B cell (primary cell): ENCODE measurements at regions not wholly inside any gene's neighbourhood (a gene's known extent, or its start where the extent isn't known, plus 50 kb on each side); places are given as distances from the start of the nearest gene placed in this dataset.
A peak's percentile ranks its signal among the peaks of the same experiment; 100 is the strongest.

Source experiments
- ATAC-seq: fragments of 200-7000 bp; cut with Tn5 transposase; one replicate; pipeline ENCODE4 v1.10.0; 2021; ENCODE audit warnings: low read depth, mild to moderate bottlenecking, moderate number of reproducible peaks, moderate library complexity
- CTCF ChIA-PET: fragments of 350-600 bp; sonication (Branson Sonifier 250); formaldehyde crosslinking; loops from one replicate; lab custom pipeline; 2021; ENCODE audit warnings: antibody characterized with exemption, inconsistent platforms; lab: Charles Lee
- POLR2A ChIA-PET: fragments of 350-600 bp; sonication (Branson Sonifier 250); formaldehyde crosslinking; loops from one replicate; lab custom pipeline; 2021; ENCODE audit warnings: antibody characterized with exemption; lab: Charles Lee
- DNase-seq: peaks from one replicate; pipeline ENCODE4 v3.0.0; 2013
- H2AFZ ChIP-seq: 2 replicates; pipeline ENCODE4 v1.6.1; 2012; ENCODE audit warnings: mild to moderate bottlenecking, low read depth, low read length; ENCODE audit not compliant: insufficient read depth, poor library complexity, severe bottlenecking
- H3K27ac ChIP-seq, 2 donors: 1 replicate in 1 of 2; 2 replicates in 1 of 2; pipeline ENCODE4 v1.5.1; 2012 to 2013; ENCODE audit warnings: low read length in 2 of 2, mild to moderate bottlenecking in 2 of 2, moderate library complexity in 1 of 2
- H3K27me3 ChIP-seq, 4 experiments: fragments of 200-600 bp in 1 of 4; sonication (generic) in 1 of 4; replicated peaks in 1 of 4; 1 replicate in 2 of 4; 2 replicates in 2 of 4; pipeline versions ENCODE4 v1.6.1 to v1.7.0; 2013 to 2016; ENCODE audit warnings: low read length in 3 of 4, mild to moderate bottlenecking in 2 of 4, mixed read lengths in 1 of 4, moderate library complexity in 1 of 4; ENCODE audit not compliant: insufficient read depth in 4 of 4, control insufficient read depth in 3 of 4; ENCODE audit errors: control extremely low read depth in 1 of 4
- H3K36me3 ChIP-seq, 2 experiments: replicated peaks in 1 of 2; 1 replicate in 1 of 2; 2 replicates in 1 of 2; pipeline versions ENCODE4 v1.6.1 to v1.7.1; 2013; ENCODE audit warnings: low read length in 1 of 2; ENCODE audit not compliant: insufficient read depth in 2 of 2, control insufficient read depth in 1 of 2; ENCODE audit errors: control extremely low read depth in 1 of 2, extremely low read depth in 1 of 2
- H3K4me1 ChIP-seq, 2 donors: fragments of 200-600 bp in 1 of 2; sonication (generic) in 1 of 2; 1 replicate in 1 of 2; 2 replicates in 1 of 2; pipeline versions ENCODE4 v1.5.1 to v1.6.1; 2013 to 2017; ENCODE audit warnings: low read length in 2 of 2; ENCODE audit not compliant: control insufficient read depth in 2 of 2, insufficient read depth in 2 of 2
- H3K4me2 ChIP-seq: replicated peaks from 2 replicates; pipeline ENCODE3; 2012; ENCODE audit warnings: mild to moderate bottlenecking, low read depth, low read length; ENCODE audit not compliant: poor library complexity, severe bottlenecking
- H3K4me3 ChIP-seq, 5 experiments: fragments of 200-600 bp in 1 of 5; sonication (generic) in 1 of 5; 1 replicate in 3 of 5; 2 replicates in 2 of 5; pipeline versions ENCODE4 v1.5.1 to v1.7.0; 2011 to 2016; ENCODE audit warnings: low read length in 4 of 5, mild to moderate bottlenecking in 4 of 5, low read depth in 2 of 5, control low read depth in 1 of 5, moderate library complexity in 1 of 5; ENCODE audit not compliant: insufficient read depth in 1 of 5; ENCODE audit errors: control extremely low read depth in 1 of 5, extremely low read depth in 1 of 5
- H3K79me2 ChIP-seq: fragments of 200-600 bp; sonication (generic); one replicate; pipeline ENCODE4 v1.6.0; 2016; ENCODE audit warnings: low read length; ENCODE audit not compliant: control insufficient read depth, insufficient read depth
- H3K9ac ChIP-seq: fragments of 200-600 bp; sonication (generic); 2 replicates; pipeline ENCODE4 v1.6.1; 2017; ENCODE audit warnings: mild to moderate bottlenecking, low read length, moderate library complexity
- H3K9me3 ChIP-seq, 3 donors: one replicate each; pipeline versions ENCODE4 v1.6.1 to v1.7.1; 2013; ENCODE audit warnings: low read length in 2 of 3; ENCODE audit not compliant: control insufficient read depth in 2 of 3, insufficient read depth in 1 of 3; ENCODE audit errors: control extremely low read depth in 1 of 3
- H4K20me1 ChIP-seq: 2 replicates; pipeline ENCODE4 v1.6.0; 2012; ENCODE audit warnings: mild to moderate bottlenecking, low read length; ENCODE audit not compliant: insufficient read depth, control insufficient read depth, poor library complexity, severe bottlenecking
- H3K27ac Mint-ChIP-seq: one replicate; pipeline ENCODE4 v1.8.0; 2021; ENCODE audit warnings: mixed read lengths
- H3K27me3 Mint-ChIP-seq: one replicate; pipeline ENCODE4 v1.8.0; 2021; ENCODE audit warnings: mixed read lengths
- H3K4me1 Mint-ChIP-seq: one replicate; pipeline ENCODE4 v1.8.0; 2021; ENCODE audit warnings: mixed read lengths
- H3K4me3 Mint-ChIP-seq: one replicate; pipeline ENCODE4 v1.8.0; 2021; ENCODE audit warnings: mixed read lengths
- H3K9me3 Mint-ChIP-seq: one replicate; pipeline ENCODE4 v1.8.0; 2022; ENCODE audit warnings: mixed read lengths; ENCODE audit not compliant: insufficient read depth
- EZH2 ChIP-seq: IDR thresholded peaks from 2 replicates; pipeline ENCODE4 v1.6.1; 2012; ENCODE audit warnings: borderline replicate concordance, low read depth, mild to moderate bottlenecking, moderate library complexity, low read length; ENCODE audit not compliant: insufficient read depth, poor library complexity, severe bottlenecking
- WGBS: methylation state at CpG from one replicate; pipeline ENCODE4 v1.1.5; 2013; ENCODE audit warnings: missing lambda C conversion rate; ENCODE audit not compliant: insufficient coverage; 5-methylcytosine and 5-hydroxymethylcytosine counted together
- intact Hi-C: fragments of 100-400 bp; cut with micrococcal nuclease; formaldehyde crosslinking; loops from one replicate; pipeline ENCODE4 v1.10.0; 2022
- TF ChIP-seq, protein P1 (sequence below): fragments of 200-600 bp; IDR thresholded peaks from one replicate; pipeline ENCODE4 v1.8.0; 2022; ENCODE audit warnings: antibody characterized with exemption, mild to moderate bottlenecking

DNA sequence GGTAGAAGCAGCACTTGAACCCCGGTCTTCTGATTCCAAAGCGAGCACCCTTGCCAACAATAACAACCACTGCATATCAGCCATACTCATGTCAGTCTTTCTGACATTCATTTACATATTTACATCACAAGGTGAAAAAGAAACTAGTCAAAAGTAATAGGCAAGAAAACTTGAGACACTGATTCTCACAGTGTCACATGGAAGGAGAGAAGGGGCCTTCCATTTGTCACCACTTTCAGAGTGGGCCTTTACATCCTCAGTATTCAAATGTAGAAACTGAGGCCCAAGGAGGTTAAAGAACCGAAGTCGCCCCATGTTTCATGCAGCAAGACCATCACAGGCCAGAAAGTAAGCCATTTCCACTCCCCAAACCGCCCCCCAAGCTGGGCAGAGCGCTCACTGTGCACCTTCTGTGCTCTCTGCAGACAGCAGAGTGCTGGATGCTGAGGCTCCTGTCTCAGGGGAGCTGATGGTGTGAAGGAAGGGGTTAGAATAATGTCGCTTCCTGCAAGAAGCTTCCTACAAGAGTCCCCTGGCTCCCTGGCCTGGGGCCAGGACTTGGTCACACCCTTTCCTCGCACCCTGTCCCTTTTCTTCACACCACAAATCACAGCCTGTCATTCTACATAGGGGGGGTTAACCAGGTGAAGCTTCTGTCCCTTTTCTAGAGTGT lies 260.1 kb downstream of the UACA start:
- peak overlapping the region; percentile 27 for H2AFZ ChIP-seq
- peak overlapping the region; percentile 26 to 64 for H3K27ac ChIP-seq
- CTCF ChIA-PET, result interaction anchor here (0.7 to 3.6 kb wide), 6 partner anchors 9 to 1027 kb away, joined by 5 to 28 read pairs (median 8); no protein-coding TSS in a partner anchor
- no peaks in the 10 kb centered on the region for H4K20me1 ChIP-seq
- TF ChIP-seq EZH2, result no peak
- TF ChIP-seq, protein P1, sequence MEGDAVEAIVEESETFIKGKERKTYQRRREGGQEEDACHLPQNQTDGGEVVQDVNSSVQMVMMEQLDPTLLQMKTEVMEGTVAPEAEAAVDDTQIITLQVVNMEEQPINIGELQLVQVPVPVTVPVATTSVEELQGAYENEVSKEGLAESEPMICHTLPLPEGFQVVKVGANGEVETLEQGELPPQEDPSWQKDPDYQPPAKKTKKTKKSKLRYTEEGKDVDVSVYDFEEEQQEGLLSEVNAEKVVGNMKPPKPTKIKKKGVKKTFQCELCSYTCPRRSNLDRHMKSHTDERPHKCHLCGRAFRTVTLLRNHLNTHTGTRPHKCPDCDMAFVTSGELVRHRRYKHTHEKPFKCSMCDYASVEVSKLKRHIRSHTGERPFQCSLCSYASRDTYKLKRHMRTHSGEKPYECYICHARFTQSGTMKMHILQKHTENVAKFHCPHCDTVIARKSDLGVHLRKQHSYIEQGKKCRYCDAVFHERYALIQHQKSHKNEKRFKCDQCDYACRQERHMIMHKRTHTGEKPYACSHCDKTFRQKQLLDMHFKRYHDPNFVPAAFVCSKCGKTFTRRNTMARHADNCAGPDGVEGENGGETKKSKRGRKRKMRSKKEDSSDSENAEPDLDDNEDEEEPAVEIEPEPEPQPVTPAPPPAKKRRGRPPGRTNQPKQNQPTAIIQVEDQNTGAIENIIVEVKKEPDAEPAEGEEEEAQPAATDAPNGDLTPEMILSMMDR, result no peak
- no peaks in the 10 kb centered on the region for H3K9me3 ChIP-seq
- POLR2A ChIA-PET, result interaction anchor here (0.6 to 1.5 kb wide), 2 partner anchors 25 to 1768 kb away, joined by 4 to 5 read pairs; no protein-coding TSS in a partner anchor
- H3K4me3 ChIP-seq, result no peak overlapping the region
- H3K36me3 ChIP-seq, result no peaks in the 10 kb centered on the region
- no peaks in the 10 kb centered on the region for H3K79me2 ChIP-seq
- Mint-ChIP-seq H3K27me3 (no peaks in the 10 kb centered on the region), H3K4me3 (peak overlapping the region; percentile 68), H3K4me1 (peaks cover 49% of the 10 kb centered on the region), H3K27ac (peak overlapping the region; percentile 86), H3K9me3 (no peaks in the 10 kb centered on the region)
- ATAC-seq (peak; percentile 12), DNase-seq (peak; percentile 37)
- H3K4me2 ChIP-seq, result peak overlapping the region; percentile 75
- no peaks in the 10 kb centered on the region for H3K27me3 ChIP-seq
- 49% methylated on average over 5 of the region's 8 CpGs for WGBS
- peak overlapping the region; percentile 21 for H3K9ac ChIP-seq
- H3K4me1 ChIP-seq, result peaks cover 47 to 57% of the 10 kb centered on the region in 2 donors
- intact Hi-C loops, result no loop called here

DNA sequence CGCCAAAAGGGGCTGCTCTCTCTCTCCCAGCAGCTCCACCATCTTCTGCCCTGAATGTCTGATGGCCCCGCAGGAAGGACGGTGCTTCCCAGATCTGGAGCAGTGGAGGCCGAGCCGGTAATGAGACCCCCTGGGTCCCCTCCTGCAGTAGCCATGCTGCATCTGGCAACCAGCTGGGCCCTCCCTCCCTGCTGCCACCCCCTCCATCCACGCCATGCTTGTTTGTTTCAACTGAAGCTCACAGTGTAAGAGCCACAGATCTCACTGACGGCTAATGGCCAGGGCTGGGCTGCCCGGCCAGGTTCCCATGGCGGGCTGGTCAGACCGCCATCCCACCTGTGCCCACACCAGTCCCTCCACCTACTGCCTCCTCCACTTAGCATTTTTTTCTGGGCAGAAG lies 260.8 kb downstream of the UACA start:
- 92% methylated on average over 7 of the region's 10 CpGs for WGBS
- Mint-ChIP-seq H3K27me3 (no peaks in the 10 kb centered on the region), H3K9me3 (no peaks in the 10 kb centered on the region), H3K27ac (peak overlapping the region; percentile 86), H3K4me1 (peaks cover 48% of the 10 kb centered on the region), H3K4me3 (no peak overlapping the region)
- no peaks in the 10 kb centered on the region for H3K27me3 ChIP-seq
- H3K79me2 ChIP-seq, result no peaks in the 10 kb centered on the region
- no peaks in the 10 kb centered on the region for H3K36me3 ChIP-seq
- no peak overlapping the region for H2AFZ ChIP-seq
- no peaks in the 10 kb centered on the region for H4K20me1 ChIP-seq
- CTCF ChIA-PET, result interaction anchor here (1.0 to 1.5 kb wide), 2 partner anchors 9 to 14 kb away, joined by 3 to 5 read pairs; no protein-coding TSS in a partner anchor
- DNase-seq, result no peak
- H3K9me3 ChIP-seq, result no peaks in the 10 kb centered on the region
- no peak for ATAC-seq
- no peak for TF ChIP-seq EZH2
- TF ChIP-seq, protein P1, result no peak
- H3K9ac ChIP-seq, result no peak overlapping the region
- POLR2A ChIA-PET, result interaction anchor here (0.6 to 1.5 kb wide), 2 partner anchors 26 to 1768 kb away, joined by 4 to 5 read pairs; no protein-coding TSS in a partner anchor
- H3K27ac ChIP-seq, result no peak overlapping the region
- peaks cover 47 to 52% of the 10 kb centered on the region in 2 donors for H3K4me1 ChIP-seq
- no peak overlapping the region for H3K4me2 ChIP-seq
- no peak overlapping the region for H3K4me3 ChIP-seq
- intact Hi-C loops, result no loop called here
